CD4-positive, alpha-beta memory T cell (primary cell): ENCODE measurements at regions not wholly inside any gene's neighbourhood (a gene's known extent, or its start where the extent isn't known, plus 50 kb on each side); places are given as distances from the start of the nearest gene placed in this dataset.

Experiments used
- CTCF ChIA-PET: fragments of 350-600 bp; sonication (Branson Sonifier 250); formaldehyde crosslinking; loops from one replicate; lab custom pipeline; 2021; ENCODE audit warnings: inconsistent platforms; ENCODE audit not compliant: partially characterized antibody; lab: Charles Lee
- POLR2A ChIA-PET: fragments of 350-600 bp; sonication (Branson Sonifier 250); formaldehyde crosslinking; loops from one replicate; lab custom pipeline; 2021; ENCODE audit not compliant: partially characterized antibody; lab: Charles Lee
- DNase-seq, 5 donors: peaks; one replicate each; pipeline versions ENCODE4 v3.0.0 to v3.0.0-alpha.2; 2020 to 2022; ENCODE audit warnings: mixed read lengths in 1 of 5
- H3K27ac ChIP-seq: one replicate; pipeline ENCODE4 v1.7.0; 2013; ENCODE audit warnings: low read depth, low read length
- H3K27me3 ChIP-seq: 2 replicates; pipeline ENCODE4 v1.7.0; 2013; ENCODE audit warnings: mild to moderate bottlenecking, low read length, moderate library complexity; ENCODE audit not compliant: insufficient read depth
- H3K36me3 ChIP-seq: 2 replicates; pipeline ENCODE4 v1.7.0; 2013; ENCODE audit warnings: mild to moderate bottlenecking, low read length, moderate library complexity; ENCODE audit not compliant: insufficient read depth
- H3K4me1 ChIP-seq: 2 replicates; pipeline ENCODE4 v1.7.0; 2013; ENCODE audit warnings: mild to moderate bottlenecking, low read length, moderate library complexity; ENCODE audit not compliant: insufficient read depth
- H3K4me3 ChIP-seq, 2 donors: one replicate each; pipeline ENCODE4 v1.7.0; 2013; ENCODE audit warnings: low read length in 2 of 2, mild to moderate bottlenecking in 1 of 2
- H3K9me3 ChIP-seq, 2 donors: one replicate each; pipeline ENCODE4 v1.7.0; 2013; ENCODE audit warnings: low read length in 2 of 2, control low read depth in 1 of 2; ENCODE audit not compliant: control insufficient read depth in 1 of 2
- H3K27ac Mint-ChIP-seq, 7 donors: one replicate each; pipeline ENCODE4 v1.8.0; 2020 to 2021; ENCODE audit warnings: mixed read lengths in 7 of 7, mild to moderate bottlenecking in 6 of 7, inconsistent platforms in 3 of 7, moderate library complexity in 3 of 7
- H3K27me3 Mint-ChIP-seq, 2 donors: one replicate each; pipeline ENCODE4 v1.8.0; 2020 to 2021; ENCODE audit warnings: mixed read lengths in 2 of 2
- H3K36me3 Mint-ChIP-seq, 2 donors: one replicate each; pipeline ENCODE4 v1.8.0; 2020 to 2021; ENCODE audit warnings: mixed read lengths in 2 of 2, inconsistent platforms in 1 of 2, mild to moderate bottlenecking in 1 of 2
- H3K4me1 Mint-ChIP-seq, 4 donors: one replicate each; pipeline ENCODE4 v1.8.0; 2020 to 2021; ENCODE audit warnings: mixed read lengths in 4 of 4, mild to moderate bottlenecking in 1 of 4
- H3K4me3 Mint-ChIP-seq, 8 donors: one replicate each; pipeline ENCODE4 v1.8.0; 2020 to 2021; ENCODE audit warnings: mixed read lengths in 8 of 8, mild to moderate bottlenecking in 7 of 8, moderate library complexity in 6 of 8, inconsistent platforms in 3 of 8
- H3K9me3 Mint-ChIP-seq, 8 donors: one replicate each; pipeline ENCODE4 v1.8.0; 2020 to 2021; ENCODE audit warnings: mixed read lengths in 8 of 8, mild to moderate bottlenecking in 5 of 8, inconsistent platforms in 3 of 8, moderate library complexity in 1 of 8
- intact Hi-C: fragments of 100-400 bp; cut with micrococcal nuclease; formaldehyde crosslinking; loops from one replicate; pipeline ENCODE4 v1.15.1; 2023

DNA sequence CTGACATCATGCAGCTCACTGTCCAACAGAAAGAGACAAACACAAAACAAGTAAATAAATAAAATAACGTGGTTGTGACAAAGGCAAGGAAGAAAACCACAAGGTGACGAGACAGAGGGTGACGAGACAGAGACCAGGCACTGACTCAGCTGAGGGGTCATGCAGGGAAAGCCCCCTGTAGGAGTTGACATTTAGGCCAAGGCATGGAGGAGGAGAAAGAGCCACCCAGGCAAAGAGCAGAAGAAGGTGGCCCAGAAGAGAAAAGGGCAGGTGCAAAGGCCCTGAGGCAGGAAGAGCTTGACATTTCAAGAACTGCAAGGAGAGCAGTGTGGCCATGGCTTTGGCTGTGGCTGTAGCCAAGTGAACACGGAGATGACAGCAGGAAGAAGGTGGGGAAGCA is 65.1 kb upstream of the ID3 start:
- peak in 1 of 5 donors; percentile 65 for DNase-seq
- no peaks in the 10 kb centered on the region for H3K27me3 Mint-ChIP-seq
- peaks cover 8 to 10% of the 10 kb centered on the region in 2 donors for H3K36me3 Mint-ChIP-seq
- no peak overlapping the region for H3K4me3 ChIP-seq
- H3K9me3 ChIP-seq, result no peaks in the 10 kb centered on the region
- peak overlapping the region in 3 of 8 donors; percentile 4 to 39 (median 36) for H3K4me3 Mint-ChIP-seq
- H3K27ac Mint-ChIP-seq, result peak overlapping the region in 6 of 7 donors; percentile 43 to 93 (median 66)
- CTCF ChIA-PET, result interaction anchor here (1.1 to 2.5 kb wide), 6 partner anchors 10 to 127 kb away, joined by 3 to 16 read pairs (median 10); no protein-coding TSS in a partner anchor
- H3K4me1 ChIP-seq, result peaks cover 68% of the 10 kb centered on the region
- H3K4me1 Mint-ChIP-seq, result peaks cover 55 to 86% (median 66%) of the 10 kb centered on the region in 4 donors
- H3K36me3 ChIP-seq, result no peaks in the 10 kb centered on the region
- H3K27me3 ChIP-seq, result no peaks in the 10 kb centered on the region
- POLR2A ChIA-PET, result interaction anchor here (1.0 to 17.8 kb wide), 7 partner anchors 11 to 75 kb away, joined by 3 to 616 read pairs (median 4); partner anchors contain the start of genes ID3 and RPL11
- H3K9me3 Mint-ChIP-seq, result no peaks in the 10 kb centered on the region
- H3K27ac ChIP-seq, result no peak overlapping the region
- intact Hi-C loops, result no loop called here

GRCh38 chr1:23622284-23622683 is 63.0 kb upstream of the ID3 start:
- DNase-seq, result no peak
- Mint-ChIP-seq H3K4me3 (peak overlapping the region in 3 of 8 donors; percentile 43 to 58 (median 46)), H3K36me3 (peaks cover 4 to 11% of the 10 kb centered on the region in 2 donors), H3K9me3 (no peaks in the 10 kb centered on the region), H3K27ac (peak overlapping the region in 6 of 7 donors; percentile 27 to 97 (median 90)), H3K4me1 (peaks cover 58 to 92% (median 70%) of the 10 kb centered on the region in 4 donors), H3K27me3 (no peaks in the 10 kb centered on the region)
- no peaks in the 10 kb centered on the region for H3K36me3 ChIP-seq
- intact Hi-C loops, result no loop called here
- peaks cover 74% of the 10 kb centered on the region for H3K4me1 ChIP-seq
- no peak overlapping the region for H3K27ac ChIP-seq
- H3K4me3 ChIP-seq, result no peak overlapping the region
- ChIA-PET POLR2A (interaction anchor here (6.6 to 7.2 kb wide), 4 partner anchors 11 to 66 kb away, joined by 67 to 430 read pairs (median 160); partner anchors contain the start of gene ID3), CTCF (interaction anchor here (0.7 to 7.2 kb wide), 6 partner anchors 11 to 125 kb away, joined by 3 to 130 read pairs (median 10); partner anchors contain the start of gene ID3)
- H3K27me3 ChIP-seq, result no peaks in the 10 kb centered on the region
- H3K9me3 ChIP-seq, result no peaks in the 10 kb centered on the region

- Mint-ChIP-seq H3K9me3 (no peaks in the 10 kb centered on the region), H3K27me3 (no peaks in the 10 kb centered on the region), H3K4me3 (peak overlapping the region in 7 of 8 donors; percentile 48 to 86 (median 74)), H3K36me3 (peaks cover 3 to 10% of the 10 kb centered on the region in 2 donors), H3K27ac (peak overlapping the region; percentile 92 to 97 (median 95)), H3K4me1 (peaks cover 55 to 92% (median 68%) of the 10 kb centered on the region in 4 donors)
- CTCF ChIA-PET, result interaction anchor here (0.8 to 7.2 kb wide), 14 partner anchors 9 to 124 kb away, joined by 3 to 130 read pairs (median 6); partner anchors contain the start of genes ID3 and RPL11
- no peaks in the 10 kb centered on the region for H3K36me3 ChIP-seq
- intact Hi-C loops, result no loop called here
- POLR2A ChIA-PET, result interaction anchor here (1.5 to 7.2 kb wide), 10 partner anchors 11 to 92 kb away, joined by 3 to 430 read pairs (median 52); partner anchors contain the start of genes E2F2 and ID3
- DNase-seq, result no peak
- H3K27me3 ChIP-seq, result no peaks in the 10 kb centered on the region
- no peaks in the 10 kb centered on the region for H3K9me3 ChIP-seq
- peaks cover 78% of the 10 kb centered on the region for H3K4me1 ChIP-seq
- peak overlapping the region in 1 of 2 donors; percentile 45 for H3K4me3 ChIP-seq
- H3K27ac ChIP-seq, result peak overlapping the region; percentile 65
Measured at GRCh38 chr1:23620605-23621004, 61.3 kb upstream of the ID3 start.

- H3K9me3 Mint-ChIP-seq, result no peaks in the 10 kb centered on the region
- intact Hi-C loops, result loop anchor here (1.0 kb wide), 5 partner anchors 8 to 275 kb away; partner anchors contain the start of genes HNRNPR and ID3
- POLR2A ChIA-PET, result interaction anchor here (0.8 to 7.2 kb wide), 15 partner anchors 10 to 122 kb away, joined by 3 to 430 read pairs (median 24); partner anchors contain the start of genes E2F2 and ID3
- H3K4me3 Mint-ChIP-seq, result peak overlapping the region; percentile 81 to 88 (median 84)
- CTCF ChIA-PET, result interaction anchor here (1.1 to 7.2 kb wide), 10 partner anchors 14 to 94 kb away, joined by 3 to 130 read pairs (median 7); partner anchors contain the start of gene ID3
- H3K4me1 Mint-ChIP-seq, result peaks cover 62 to 95% (median 77%) of the 10 kb centered on the region in 4 donors
- H3K27ac Mint-ChIP-seq, result peak overlapping the region; percentile 92 to 98 (median 95)
- Histone ChIP-seq H3K9me3 (no peaks in the 10 kb centered on the region), H3K27ac (peak overlapping the region; percentile 65), H3K4me1 (peaks cover 88% of the 10 kb centered on the region), H3K27me3 (no peaks in the 10 kb centered on the region), H3K4me3 (peak overlapping the region; percentile 47 to 58), H3K36me3 (no peaks in the 10 kb centered on the region)
- H3K27me3 Mint-ChIP-seq, result no peaks in the 10 kb centered on the region
- peak; percentile 87 to 94 (median 90) for DNase-seq
- peaks cover 3 to 8% of the 10 kb centered on the region in 2 donors for H3K36me3 Mint-ChIP-seq
Measured at GRCh38 chr1:23619299-23620188, 60.2 kb upstream of the ID3 start.

- Mint-ChIP-seq H3K4me3 (peak overlapping the region; percentile 43 to 87 (median 83)), H3K36me3 (peaks cover 1 to 3% of the 10 kb centered on the region in 2 donors), H3K27ac (peak overlapping the region; percentile 91 to 98 (median 93)), H3K4me1 (peaks cover 65 to 95% (median 79%) of the 10 kb centered on the region in 4 donors), H3K9me3 (no peaks in the 10 kb centered on the region), H3K27me3 (no peaks in the 10 kb centered on the region)
- ChIA-PET CTCF (interaction anchor here (0.9 to 7.2 kb wide), 7 partner anchors 15 to 74 kb away, joined by 3 to 130 read pairs (median 4); partner anchors contain the start of gene ID3), POLR2A (interaction anchor here (0.6 to 7.2 kb wide), 15 partner anchors 9 to 121 kb away, joined by 3 to 430 read pairs (median 24); partner anchors contain the start of genes E2F2 and ID3)
- intact Hi-C loops, result loop anchor here (1.0 kb wide), 5 partner anchors 9 to 274 kb away; partner anchors contain the start of genes HNRNPR and ID3
- no peak for DNase-seq
- Histone ChIP-seq H3K27ac (peak overlapping the region; percentile 65), H3K27me3 (no peaks in the 10 kb centered on the region), H3K9me3 (no peaks in the 10 kb centered on the region), H3K4me3 (peak overlapping the region; percentile 14 to 58), H3K36me3 (no peaks in the 10 kb centered on the region), H3K4me1 (peaks cover 89% of the 10 kb centered on the region)
Measured at GRCh38 chr1:23618586-23619083, 59.3 kb upstream of the ID3 start.

DNA sequence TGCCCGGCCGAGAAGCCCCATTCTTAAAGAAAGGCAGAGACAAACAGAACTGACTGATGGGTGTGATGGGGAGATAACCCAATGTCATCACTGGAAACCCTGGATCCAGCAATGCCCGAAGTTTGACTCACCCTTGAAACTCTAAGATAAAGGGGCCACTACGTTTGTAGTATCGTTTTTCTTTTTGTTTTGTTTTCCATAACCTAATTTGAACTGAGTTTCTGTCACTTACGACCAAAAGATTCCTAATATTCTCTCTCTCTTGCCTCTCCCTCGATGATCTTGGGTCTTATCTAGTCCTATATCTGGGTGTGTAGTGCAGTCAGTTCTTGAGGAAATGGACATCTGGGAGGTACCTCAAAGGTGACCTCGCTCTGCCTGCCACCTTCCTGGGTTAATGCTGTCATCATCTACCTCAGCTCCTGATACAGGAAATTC is 57.8 kb upstream of the ID3 start:
- Mint-ChIP-seq H3K36me3 (peaks cover 1 to 3% of the 10 kb centered on the region in 2 donors), H3K27me3 (no peaks in the 10 kb centered on the region), H3K4me3 (peak overlapping the region in 4 of 8 donors; percentile 23 to 68 (median 58)), H3K4me1 (peaks cover 75 to 99% (median 87%) of the 10 kb centered on the region in 4 donors), H3K27ac (peak overlapping the region; percentile 76 to 97 (median 92)), H3K9me3 (no peaks in the 10 kb centered on the region)
- no peak for DNase-seq
- intact Hi-C loops, result no loop called here
- no peaks in the 10 kb centered on the region for H3K27me3 ChIP-seq
- H3K4me3 ChIP-seq, result no peak overlapping the region
- H3K27ac ChIP-seq, result no peak overlapping the region
- ChIA-PET CTCF (interaction anchor here (1.3 to 7.2 kb wide), 4 partner anchors 16 to 120 kb away, joined by 3 to 130 read pairs (median 45); partner anchors contain the start of gene ID3), POLR2A (interaction anchor here (5.0 to 7.2 kb wide), 7 partner anchors 8 to 89 kb away, joined by 29 to 430 read pairs (median 69); partner anchors contain the start of genes E2F2 and ID3)
- no peaks in the 10 kb centered on the region for H3K36me3 ChIP-seq
- H3K9me3 ChIP-seq, result no peaks in the 10 kb centered on the region
- H3K4me1 ChIP-seq, result peaks cover 97% of the 10 kb centered on the region
